Endothelial cell of umbilical vein (primary cell): ENCODE measurements at regions not wholly inside any gene's neighbourhood (a gene's known extent, or its start where the extent isn't known, plus 50 kb on each side); places are given as distances from the start of the nearest gene placed in this dataset.
"Not testable (repeated sequence)": the region's sequence is repeated elsewhere in the genome, so short reads cannot be mapped to it uniquely, and the experiment has no call there.

ENCODE experiments used
- BruUV-seq: library from RNA; stranded (reverse); fragments of 400-500 nt; replicated peaks from 2 replicates; lab custom pipeline; 2021; lab: Mats Ljungman, UMichigan
- CTCF ChIA-PET: fragments of 300-600, 350-600 bp; sonication (Branson Sonifier 250); formaldehyde crosslinking; loops from one replicate; lab custom pipeline; 2021; ENCODE audit warnings: antibody characterized with exemption, inconsistent platforms; lab: Charles Lee
- POLR2A ChIA-PET: fragments of 300-600, 350-600 bp; sonication (Branson Sonifier 250); formaldehyde crosslinking; loops from one replicate; lab custom pipeline; 2021; ENCODE audit warnings: antibody characterized with exemption, inconsistent platforms; lab: Charles Lee
- DNase-seq: peaks from one replicate; pipeline ENCODE4 v3.0.0-alpha.2; 2011; ENCODE audit warnings: low read depth, low spot score
- FAIRE-seq: peaks from 2 replicates; lab custom pipeline; 2011; peaks lifted over from hg19 to GRCh38; lab: Jason Lieb, UNC
- H2AFZ ChIP-seq: 2 replicates; pipeline ENCODE4 v1.6.0; 2012; ENCODE audit warnings: low read depth, low read length, control low read depth, inconsistent platforms
- H3K27ac ChIP-seq: 2 replicates; pipeline ENCODE4 v1.5.1; 2011; ENCODE audit warnings: low read depth, mild to moderate bottlenecking, control low read depth, low read length, moderate library complexity; ENCODE audit not compliant: insufficient read depth
- H3K27me3 ChIP-seq, 2 experiments: 2 replicates each; pipeline versions ENCODE4 v1.6.0 to v1.6.1; 2011; ENCODE audit warnings: low read length in 2 of 2, mixed read lengths in 1 of 2; ENCODE audit not compliant: control insufficient read depth in 2 of 2, insufficient read depth in 2 of 2
- H3K36me3 ChIP-seq, 2 experiments: 2 replicates in 1 of 2; 3 replicates in 1 of 2; pipeline ENCODE4 v1.5.1; 2011; ENCODE audit warnings: low read length in 2 of 2, mild to moderate bottlenecking in 1 of 2, moderate library complexity in 1 of 2; ENCODE audit not compliant: control insufficient read depth in 2 of 2, insufficient read depth in 2 of 2; ENCODE audit errors: extremely low read depth in 1 of 2
- H3K4me1 ChIP-seq: 3 replicates; pipeline ENCODE4 v1.5.1; 2011; ENCODE audit warnings: mild to moderate bottlenecking, low read length; ENCODE audit not compliant: control insufficient read depth, insufficient read depth; ENCODE audit errors: extremely low read depth
- H3K4me2 ChIP-seq: 2 replicates; pipeline ENCODE4 v1.6.1; 2011; ENCODE audit warnings: low read length, control low read depth, mixed read lengths; ENCODE audit not compliant: insufficient read depth
- H3K4me3 ChIP-seq, 3 experiments: fragments of 200-600 bp in 1 of 3; sonication (generic), shearing (Covaris generic) in 1 of 3; replicated peaks in 1 of 3; 2 replicates each; pipeline ENCODE4 v1.5.1; 2011 to 2016; ENCODE audit warnings: control low read depth in 3 of 3, low read length in 3 of 3, mild to moderate bottlenecking in 2 of 3, inconsistent platforms in 1 of 3, low read depth in 1 of 3, moderate library complexity in 1 of 3; ENCODE audit not compliant: insufficient read depth in 1 of 3
- H3K79me2 ChIP-seq: 2 replicates; pipeline ENCODE4 v1.6.0; 2012; ENCODE audit warnings: low read length, inconsistent platforms; ENCODE audit not compliant: control insufficient read depth, insufficient read depth
- H3K9ac ChIP-seq: replicated peaks from 2 replicates; pipeline ENCODE3; 2011; ENCODE audit warnings: low read length, control low read depth; ENCODE audit not compliant: insufficient read depth; ENCODE audit errors: extremely low read depth
- H3K9me1 ChIP-seq: replicated peaks from 3 replicates; pipeline ENCODE4 v1.6.0; 2011; ENCODE audit warnings: mild to moderate bottlenecking, low read length; ENCODE audit not compliant: control insufficient read depth, insufficient read depth; ENCODE audit errors: extremely low read depth
- H3K9me3 ChIP-seq: replicated peaks from 2 replicates; pipeline ENCODE4 v1.5.1; 2012; ENCODE audit warnings: low read length, inconsistent platforms; ENCODE audit not compliant: control insufficient read depth, insufficient read depth
- H4K20me1 ChIP-seq: replicated peaks from 2 replicates; pipeline ENCODE3; 2011; ENCODE audit warnings: mild to moderate bottlenecking, low read length; ENCODE audit not compliant: control insufficient read depth, insufficient read depth; ENCODE audit errors: extremely low read depth
- EZH2 ChIP-seq: IDR thresholded peaks from 2 replicates; pipeline ENCODE4 v1.6.1; 2012; ENCODE audit warnings: borderline replicate concordance, low read depth, mild to moderate bottlenecking, moderate library complexity, low read length, inconsistent platforms; ENCODE audit not compliant: severe bottlenecking
- GATA2 ChIP-seq: IDR thresholded peaks from 2 replicates; pipeline ENCODE4 v1.7.0; 2011; ENCODE audit warnings: low read depth, mild to moderate bottlenecking, moderate library complexity, mixed read lengths, low read length; ENCODE audit not compliant: insufficient read length, insufficient read depth
- JUN ChIP-seq: IDR thresholded peaks from 2 replicates; pipeline ENCODE4 v1.6.1; 2011; ENCODE audit warnings: borderline replicate concordance, low read depth; ENCODE audit not compliant: insufficient read length, insufficient read depth
- MYC ChIP-seq: IDR thresholded peaks from one replicate; pipeline ENCODE4 v1.6.1; 2011; ENCODE audit warnings: mild to moderate bottlenecking, low read depth, low read length
- dilution Hi-C: fragments of 300-500 bp; cut with MboI; formaldehyde crosslinking; loops from one replicate; pipeline ENCODE4 v1.15.0; 2019; ENCODE audit warnings: low sequenced_read_pairs; ENCODE audit not compliant: extremely low pct_ligation_motif_present
- intact Hi-C: fragments of 100-400 bp; cut with micrococcal nuclease; formaldehyde crosslinking; loops from one replicate; pipeline ENCODE4 v1.10.0; 2022
- TF ChIP-seq, protein P1 (sequence below), 2 donors: IDR thresholded peaks; 1 replicate in 1 of 2; 2 replicates in 1 of 2; pipeline ENCODE4 v1.5.1; 2011; ENCODE audit warnings: low read length in 2 of 2, mild to moderate bottlenecking in 2 of 2, moderate library complexity in 2 of 2, control low read depth in 1 of 2, inconsistent platforms in 1 of 2, low read depth in 1 of 2; ENCODE audit not compliant: insufficient read depth in 1 of 2; ENCODE audit errors: extremely low read depth in 1 of 2

GRCh38 chrX:127873637-127874036 lies 178.6 kb downstream of the ACTRT1 start:
- no TSS peak for BruUV-seq
- H3K9ac ChIP-seq: no peak overlapping the region
- POLR2A ChIA-PET: no interaction called here
- no peak for DNase-seq
- no peak overlapping the region for H3K27ac ChIP-seq
- no peaks in the 10 kb centered on the region for H3K36me3 ChIP-seq
- H3K4me1 ChIP-seq: peaks cover 11% of the 10 kb centered on the region
- no peaks in the 10 kb centered on the region for H3K9me1 ChIP-seq
- H4K20me1 ChIP-seq: no peaks in the 10 kb centered on the region
- H3K27me3 ChIP-seq: no peaks in the 10 kb centered on the region
- H3K4me3 ChIP-seq: no peak overlapping the region
- H3K4me2 ChIP-seq: no peak overlapping the region
- no peak for FAIRE-seq
- H3K9me3 ChIP-seq: no peaks in the 10 kb centered on the region
- TF ChIP-seq MYC: no peak
- no peak for TF ChIP-seq EZH2
- TF ChIP-seq, protein P1, sequence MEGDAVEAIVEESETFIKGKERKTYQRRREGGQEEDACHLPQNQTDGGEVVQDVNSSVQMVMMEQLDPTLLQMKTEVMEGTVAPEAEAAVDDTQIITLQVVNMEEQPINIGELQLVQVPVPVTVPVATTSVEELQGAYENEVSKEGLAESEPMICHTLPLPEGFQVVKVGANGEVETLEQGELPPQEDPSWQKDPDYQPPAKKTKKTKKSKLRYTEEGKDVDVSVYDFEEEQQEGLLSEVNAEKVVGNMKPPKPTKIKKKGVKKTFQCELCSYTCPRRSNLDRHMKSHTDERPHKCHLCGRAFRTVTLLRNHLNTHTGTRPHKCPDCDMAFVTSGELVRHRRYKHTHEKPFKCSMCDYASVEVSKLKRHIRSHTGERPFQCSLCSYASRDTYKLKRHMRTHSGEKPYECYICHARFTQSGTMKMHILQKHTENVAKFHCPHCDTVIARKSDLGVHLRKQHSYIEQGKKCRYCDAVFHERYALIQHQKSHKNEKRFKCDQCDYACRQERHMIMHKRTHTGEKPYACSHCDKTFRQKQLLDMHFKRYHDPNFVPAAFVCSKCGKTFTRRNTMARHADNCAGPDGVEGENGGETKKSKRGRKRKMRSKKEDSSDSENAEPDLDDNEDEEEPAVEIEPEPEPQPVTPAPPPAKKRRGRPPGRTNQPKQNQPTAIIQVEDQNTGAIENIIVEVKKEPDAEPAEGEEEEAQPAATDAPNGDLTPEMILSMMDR (IDR thresholded peaks at IDR 0.05; ENCODE audit: extremely low read depth in 1 of 2, insufficient read depth in 1 of 2, low read depth in 1 of 2, low read length in 2 of 2): no peak
- TF ChIP-seq GATA2: no peak
- no peak for TF ChIP-seq JUN
- CTCF ChIA-PET: no interaction called here
- H3K79me2 ChIP-seq: no peaks in the 10 kb centered on the region
- dilution Hi-C loops: no loop called here
- H2AFZ ChIP-seq: no peak overlapping the region
- intact Hi-C loops: no loop called here

- H3K4me2 ChIP-seq, POLR2A ChIA-PET, H2AFZ ChIP-seq, dilution Hi-C loops, intact Hi-C loops, H3K79me2 ChIP-seq, H3K4me1 ChIP-seq, H3K36me3 ChIP-seq, H3K27ac ChIP-seq, CTCF ChIA-PET, H3K4me3 ChIP-seq, BruUV-seq, H3K9me3 ChIP-seq, H3K9ac ChIP-seq, H3K9me1 ChIP-seq, DNase-seq, FAIRE-seq, H4K20me1 ChIP-seq, H3K27me3 ChIP-seq: not testable (repeated sequence)
These were observed 185.3 kb downstream of the ACTRT1 start for GRCh38 chrX:127866857-127867256.
